IMR-90 (cell line): ENCODE measurements at regions not wholly inside any gene's neighbourhood (a gene's known extent, or its start where the extent isn't known, plus 50 kb on each side); places are given as distances from the start of the nearest gene placed in this dataset.

Source experiments
- ATAC-seq: fragments of 200-7000 bp; cut with Tn5 transposase; 2 replicates; pipeline ENCODE4 v1.9.1; 2020; ENCODE audit warnings: low read depth, mild to moderate bottlenecking, moderate library complexity
- BruUV-seq: library from RNA; stranded (reverse); fragments of 400-500 nt; replicated peaks from 2 replicates; lab custom pipeline; 2021; lab: Mats Ljungman, UMichigan
- CTCF ChIA-PET: fragments of 300-600 bp; formaldehyde crosslinking; extraction: SDS; loops from one replicate; lab custom pipeline; 2021; ENCODE audit warnings: antibody characterized with exemption; lab: Yijun Ruan, JAX
- POLR2A ChIA-PET: fragments of 300-600 bp; sonication (Branson Sonifier 250); formaldehyde crosslinking; loops from one replicate; lab custom pipeline; 2022; ENCODE audit warnings: antibody characterized with exemption; ENCODE audit not compliant: unreplicated experiment; lab: Charles Lee
- DNase-seq: peaks from one replicate; pipeline ENCODE4 v3.0.0; 2013
- H2AFZ ChIP-seq: replicated peaks from 2 replicates; pipeline ENCODE3; 2013; ENCODE audit warnings: low read length, mild to moderate bottlenecking; ENCODE audit not compliant: poor library complexity
- H2AK5ac ChIP-seq: 2 replicates; pipeline ENCODE4 v1.6.1; 2013; ENCODE audit warnings: low read depth, low read length, inconsistent platforms
- H2AK9ac ChIP-seq: replicated peaks from 2 replicates; pipeline ENCODE3; 2013; ENCODE audit warnings: mild to moderate bottlenecking, low read depth, low read length, moderate library complexity; ENCODE audit not compliant: poor library complexity
- H2BK120ac ChIP-seq: 2 replicates; pipeline ENCODE4 v1.6.1; 2013; ENCODE audit warnings: low read depth, low read length, inconsistent platforms
- H2BK15ac ChIP-seq: 3 replicates; pipeline ENCODE4 v1.6.1; 2013; ENCODE audit warnings: low read depth, low read length, inconsistent platforms
- H2BK20ac ChIP-seq: 2 replicates; pipeline ENCODE4 v1.6.1; 2013; ENCODE audit warnings: low read depth, mild to moderate bottlenecking, inconsistent platforms, low read length, moderate library complexity
- H2BK5ac ChIP-seq: 2 replicates; pipeline ENCODE4 v1.6.1; 2013; ENCODE audit warnings: mild to moderate bottlenecking, low read depth, low read length, inconsistent platforms; ENCODE audit not compliant: poor library complexity, severe bottlenecking
- H3K14ac ChIP-seq: replicated peaks from 2 replicates; pipeline ENCODE4 v1.6.1; 2013; ENCODE audit warnings: low read depth, low read length, inconsistent platforms
- H3K18ac ChIP-seq: 2 replicates; pipeline ENCODE4 v1.6.1; 2013; ENCODE audit warnings: low read depth, low read length, control low read depth
- H3K23ac ChIP-seq: 2 replicates; pipeline ENCODE4 v1.6.1; 2013; ENCODE audit warnings: low read depth, low read length, inconsistent platforms
- H3K27ac ChIP-seq: 2 replicates; pipeline ENCODE4 v1.5.1; 2013; ENCODE audit warnings: mild to moderate bottlenecking, control low read depth, low read length; ENCODE audit not compliant: insufficient read depth
- H3K27me3 ChIP-seq: 2 replicates; pipeline ENCODE4 v1.6.1; 2013; ENCODE audit warnings: low read length; ENCODE audit not compliant: control insufficient read depth, insufficient read depth
- H3K36me3 ChIP-seq: 2 replicates; pipeline ENCODE4 v1.6.1; 2013; ENCODE audit warnings: low read length, mixed read lengths; ENCODE audit not compliant: control insufficient read depth, insufficient read depth
- H3K4ac ChIP-seq: 2 replicates; pipeline ENCODE4 v1.6.1; 2013; ENCODE audit warnings: low read depth, low read length, inconsistent platforms
- H3K4me1 ChIP-seq: 2 replicates; pipeline ENCODE4 v1.6.1; 2013; ENCODE audit warnings: low read length, mixed read lengths; ENCODE audit not compliant: control insufficient read depth, insufficient read depth
- H3K4me2 ChIP-seq: 2 replicates; pipeline ENCODE4 v1.6.1; 2013; ENCODE audit warnings: low read depth, mild to moderate bottlenecking, control low read depth, low read length, moderate library complexity
- H3K4me3 ChIP-seq: 2 replicates; pipeline ENCODE4 v1.5.1; 2013; ENCODE audit warnings: low read depth, mild to moderate bottlenecking, control low read depth, low read length, moderate library complexity; ENCODE audit not compliant: insufficient read depth
- H3K56ac ChIP-seq: 2 replicates; pipeline ENCODE4 v1.6.1; 2013; ENCODE audit warnings: low read length, inconsistent platforms; ENCODE audit not compliant: insufficient read depth; ENCODE audit errors: extremely low read depth
- H3K79me1 ChIP-seq, 2 experiments: 2 replicates each; pipeline ENCODE4 v1.6.1; 2013; ENCODE audit warnings: low read length in 2 of 2, inconsistent platforms in 1 of 2, low read depth in 1 of 2
- H3K9ac ChIP-seq: 2 replicates; pipeline ENCODE4 v1.6.1; 2013; ENCODE audit warnings: low read depth, low read length, control low read depth
- H3K9me1 ChIP-seq: 2 replicates; pipeline ENCODE4 v1.6.1; 2013; ENCODE audit warnings: low read length, inconsistent platforms; ENCODE audit not compliant: insufficient read depth
- H3K9me3 ChIP-seq: 2 replicates; pipeline ENCODE4 v1.6.1; 2013; ENCODE audit warnings: low read length; ENCODE audit not compliant: control insufficient read depth, insufficient read depth
- H4K20me1 ChIP-seq: 2 replicates; pipeline ENCODE4 v1.6.1; 2013; ENCODE audit warnings: low read length, inconsistent platforms; ENCODE audit not compliant: insufficient read depth
- H4K5ac ChIP-seq: 2 replicates; pipeline ENCODE4 v1.6.1; 2013; ENCODE audit warnings: mild to moderate bottlenecking, low read depth, low read length, control low read depth
- H4K8ac ChIP-seq, 2 experiments: 2 replicates each; pipeline ENCODE4 v1.6.1; 2013; ENCODE audit warnings: low read depth in 2 of 2, low read length in 2 of 2, control low read depth in 1 of 2, inconsistent platforms in 1 of 2
- H4K91ac ChIP-seq: 2 replicates; pipeline ENCODE4 v1.6.1; 2013; ENCODE audit warnings: low read depth, low read length, inconsistent platforms; ENCODE audit not compliant: insufficient read depth
- CHD1 ChIP-seq: IDR thresholded peaks from 2 replicates; pipeline ENCODE4 v1.6.1; 2012; ENCODE audit warnings: low read depth, low read length, improper control_type of control experiment
- CTCF ChIP-seq: conservative IDR thresholded peaks from 2 replicates; pipeline ENCODE4 v1.5.1; 2012; ENCODE audit warnings: mild to moderate bottlenecking, low read depth, low read length, improper control_type of control experiment
- ELK1 ChIP-seq: fragments of 150-350 bp; IDR thresholded peaks from 2 replicates; pipeline ENCODE4 v1.6.1; 2016; ENCODE audit warnings: low read depth, mild to moderate bottlenecking, low read length, moderate library complexity, borderline replicate concordance
- FOS ChIP-seq: fragments of 150-350 bp; IDR thresholded peaks from 2 replicates; pipeline ENCODE4 v1.6.1; 2016; ENCODE audit warnings: low read depth, low read length
- MXI1 ChIP-seq: IDR thresholded peaks from 2 replicates; pipeline ENCODE4 v1.6.1; 2012; ENCODE audit warnings: low read depth, mild to moderate bottlenecking, low read length, moderate library complexity, borderline replicate concordance
- POLR2A ChIP-seq: IDR thresholded peaks from 2 replicates; pipeline ENCODE4 v1.6.1; 2012; ENCODE audit warnings: mild to moderate bottlenecking, low read depth, low read length
- WGBS, 2 experiments: methylation state at CpG; one replicate each; pipeline versions ENCODE4 v1.1.5 to v1.1.7; 2013; ENCODE audit warnings: missing lambda C conversion rate in 2 of 2; ENCODE audit not compliant: insufficient read length in 1 of 2; ENCODE audit errors: extremely low coverage in 2 of 2; 5-methylcytosine and 5-hydroxymethylcytosine counted together
- dilution Hi-C: fragments of 300-500 bp; cut with HindIII; formaldehyde crosslinking; loops from one replicate; pipeline ENCODE4 v1.14.3; 2018; ENCODE audit warnings: low sequenced_read_pairs; ENCODE audit not compliant: unreplicated experiment
- in situ Hi-C: fragments of 300-500 bp; cut with MboI; formaldehyde crosslinking; loops from 3 replicates; pipeline ENCODE4 v1.14.3; 2019; ENCODE audit warnings: low sequenced_read_pairs, inconsistent platforms, mixed read lengths
- intact Hi-C: fragments of 100-400 bp; cut with micrococcal nuclease; formaldehyde crosslinking; loops from 2 replicates; pipeline ENCODE4 v1.10.0; 2022

GRCh38 chr20:54405540-54405939 is 69.9 kb upstream of the DOK5 start:
- no peaks in the 10 kb centered on the region for H3K9me3 ChIP-seq
- H2AFZ ChIP-seq = no peak overlapping the region

More at GRCh38 chr20:54405540-54405939, 69.9 kb upstream of the DOK5 start:
- Histone ChIP-seq H4K5ac (no peak overlapping the region), H4K20me1 (no peaks in the 10 kb centered on the region), H2BK5ac (no peak overlapping the region), H3K79me1 (no peaks in the 10 kb centered on the region), H3K4me2 (no peak overlapping the region), H4K91ac (no peak overlapping the region), H2AK5ac (no peak overlapping the region), H4K8ac (no peak overlapping the region), H3K56ac (no peak overlapping the region), H2BK15ac (no peak overlapping the region), H3K4ac (no peak overlapping the region), H3K9me1 (no peaks in the 10 kb centered on the region), H2BK120ac (no peak overlapping the region), H3K18ac (no peak overlapping the region), H3K4me3 (no peak overlapping the region), H3K36me3 (no peaks in the 10 kb centered on the region), H3K4me1 (no peaks in the 10 kb centered on the region), H3K23ac (no peak overlapping the region), H3K14ac (no peak overlapping the region), H3K27ac (no peak overlapping the region), H2AK9ac (no peak overlapping the region), H3K9ac (no peak overlapping the region), H2BK20ac (no peak overlapping the region), H3K27me3 (no peaks in the 10 kb centered on the region; the same call in 1 of the 2 replicates)
- DNase-seq = no peak
- intact Hi-C loops (no loop called here), dilution Hi-C loops (no loop called here), in situ Hi-C loops (no loop called here)
- BruUV-seq = no TSS peak
- ATAC-seq = no peak
- ChIA-PET CTCF (no interaction called here), POLR2A (no interaction called here)
- TF ChIP-seq POLR2A (no peak), FOS (no peak), CHD1 (no peak), ELK1 (no peak), CTCF (no peak), MXI1 (no peak)
- WGBS, 2 experiments = no CpG with 5 or more reads among the region's 2 CpGs
